GM18498 (cell line): ENCODE measurements at regions not wholly inside any gene's neighbourhood (a gene's known extent, or its start where the extent isn't known, plus 50 kb on each side); places are given as distances from the start of the nearest gene placed in this dataset.

Experiments
- ATAC-seq: cut with Tn5 transposase; IDR thresholded peaks from one replicate; pipeline ENCODE4 v1.9.1; 2021; ENCODE audit warnings: mild to moderate bottlenecking, moderate library complexity; ENCODE audit not compliant: unreplicated experiment

- ATAC-seq, result no peak
Measured at GRCh38 chr10:8227246-8227645, 172.8 kb downstream of the GATA3 start.

- ATAC-seq, result no peak
Measured at GRCh38 chr10:8229153-8229552, 174.7 kb downstream of the GATA3 start.

- no peak for ATAC-seq
Measured at GRCh38 chr10:8230902-8231301, 176.4 kb downstream of the GATA3 start.

GRCh38 chr10:8233049-8233448 lies 178.6 kb downstream of the GATA3 start:
- ATAC-seq, result no peak

- no peak for ATAC-seq
Measured at GRCh38 chr10:8233832-8234259, 179.4 kb downstream of the GATA3 start.

- no peak for ATAC-seq
Measured at GRCh38 chr10:8235253-8236027, 181.0 kb downstream of the GATA3 start.

GRCh38 chr10:8238986-8239385 lies 184.5 kb downstream of the GATA3 start:
- ATAC-seq, result no peak

- no peak for ATAC-seq
Measured at GRCh38 chr10:8240861-8241260, 186.4 kb downstream of the GATA3 start.

- ATAC-seq, result no peak
Measured at GRCh38 chr10:8242295-8242872, 187.9 kb downstream of the GATA3 start.

- ATAC-seq, result no peak
Measured at GRCh38 chr10:8245131-8245813, 190.8 kb downstream of the GATA3 start.

- ATAC-seq, result no peak
Measured at GRCh38 chr10:8245814-8246142, 191.3 kb downstream of the GATA3 start.

- no peak for ATAC-seq
Measured at GRCh38 chr10:8246548-8246947, 192.1 kb downstream of the GATA3 start.

GRCh38 chr10:8247191-8247590 lies 192.7 kb downstream of the GATA3 start:
- ATAC-seq, result no peak

GRCh38 chr10:8248868-8249267 lies 194.4 kb downstream of the GATA3 start:
- no peak for ATAC-seq

- ATAC-seq, result no peak
Measured at GRCh38 chr10:8254350-8254749, 199.9 kb downstream of the GATA3 start.

- no peak for ATAC-seq
Measured at GRCh38 chr10:8255301-8255700, 200.8 kb downstream of the GATA3 start.

GRCh38 chr10:8260645-8261044 lies 206.2 kb downstream of the GATA3 start:
- ATAC-seq, result no peak

GRCh38 chr10:8262317-8262716 lies 207.8 kb downstream of the GATA3 start:
- ATAC-seq, result no peak

- ATAC-seq, result no peak
Measured at GRCh38 chr10:8269976-8270375, 215.5 kb downstream of the GATA3 start.

- ATAC-seq, result no peak
Measured at GRCh38 chr10:8272794-8273425, 218.4 kb downstream of the GATA3 start.

GRCh38 chr10:8273749-8274148 lies 219.3 kb downstream of the GATA3 start:
- ATAC-seq, result no peak

- ATAC-seq, result no peak
Measured at GRCh38 chr10:8275911-8276310, 221.4 kb downstream of the GATA3 start.
